Right kidney (tissue), 1 donor: ENCODE measurements at regions not wholly inside any gene's neighbourhood (a gene's known extent, or its start where the extent isn't known, plus 50 kb on each side); places are given as distances from the start of the nearest gene placed in this dataset.
"Not testable (repeated sequence)": the region's sequence is repeated elsewhere in the genome, so short reads cannot be mapped to it uniquely, and the experiment has no call there.

Source experiments
- DNase-seq: peaks from one replicate; pipeline ENCODE4 v3.0.0-alpha.2; 2016

DNA sequence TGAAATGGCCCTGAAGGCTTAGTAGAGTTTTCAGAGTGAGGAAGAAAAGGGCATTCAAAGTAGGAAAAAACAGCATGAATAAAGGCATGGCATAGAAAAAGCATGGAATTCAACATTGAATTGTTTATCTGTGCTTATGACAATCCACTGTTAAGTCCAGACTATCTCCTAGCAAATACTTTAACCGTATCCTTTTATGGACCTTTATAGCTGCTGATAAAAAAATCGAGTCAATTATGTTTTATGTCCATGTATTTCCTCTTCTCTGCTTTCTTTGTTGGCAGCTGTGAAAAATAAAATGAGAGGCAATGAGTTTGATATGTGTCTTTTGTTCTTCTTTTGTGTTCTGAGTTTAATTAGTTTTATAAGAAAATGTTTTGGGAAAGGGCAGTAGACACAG is 70.4 kb downstream of the TDRD15 start:
- no peak for DNase-seq

- DNase-seq: no peak
Measured at GRCh38 chr2:21194858-21195271, 71.1 kb downstream of the TDRD15 start.

DNA sequence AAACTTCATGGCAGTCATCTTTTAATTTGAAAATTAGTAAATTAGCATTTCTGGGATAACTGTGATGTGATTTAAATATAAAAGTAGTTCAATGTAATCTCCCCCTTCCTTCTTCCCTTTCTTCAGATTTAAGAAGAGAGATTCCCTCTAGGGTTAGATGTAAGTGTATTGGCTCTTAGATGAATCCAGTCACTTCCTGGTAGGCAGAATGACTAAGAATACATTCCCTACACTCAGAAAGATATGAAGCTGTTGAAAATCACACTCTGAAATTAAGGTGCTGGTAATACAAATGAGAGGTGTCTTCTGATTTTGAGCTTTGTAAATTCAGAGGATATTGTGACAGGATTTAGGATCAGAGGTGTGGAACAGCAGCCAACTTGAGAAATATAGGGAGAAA is 71.6 kb downstream of the TDRD15 start:
- no peak for DNase-seq

DNA sequence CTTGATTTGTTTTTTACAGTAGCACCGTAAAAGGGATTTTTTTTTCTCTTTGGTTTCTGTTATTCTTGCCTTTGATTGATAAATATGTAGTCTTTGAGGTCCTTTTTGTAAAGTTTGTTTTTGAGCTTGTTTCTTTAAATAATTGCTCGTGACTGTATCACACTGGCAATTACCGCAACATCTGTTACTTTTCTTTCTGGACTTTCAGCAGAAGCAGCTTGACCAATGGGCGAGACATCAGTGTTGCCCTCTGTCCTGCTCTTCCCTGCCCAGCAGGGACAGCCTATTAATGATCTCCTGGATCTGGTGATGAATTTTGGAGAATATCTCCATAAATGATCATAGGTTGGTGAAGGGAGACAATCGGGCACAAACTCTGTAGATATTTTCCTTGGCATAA is 74.9 kb downstream of the TDRD15 start:
- no peak for DNase-seq

DNA sequence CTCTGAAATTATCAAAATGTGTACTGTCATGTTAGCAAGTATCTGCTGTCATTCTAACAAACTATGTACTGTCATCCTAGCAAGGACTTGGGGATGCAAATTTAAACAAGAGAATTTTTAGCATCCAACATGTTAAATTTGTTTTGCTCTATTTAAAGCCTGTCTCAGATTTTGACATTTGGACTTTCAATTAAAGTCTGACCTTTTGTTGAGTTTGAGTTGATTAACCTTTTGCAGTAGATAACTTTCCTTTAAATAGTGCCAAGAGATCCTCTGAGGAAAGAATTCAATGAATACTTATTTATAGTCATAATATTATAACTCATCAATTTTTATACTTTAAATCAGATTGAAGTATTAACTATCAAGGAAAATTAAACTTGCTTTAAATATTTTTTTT is 80.2 kb downstream of the TDRD15 start:
- no peak for DNase-seq

- DNase-seq: not testable (repeated sequence)
Measured at GRCh38 chr2:21214085-21214484, 90.3 kb downstream of the TDRD15 start.

DNA sequence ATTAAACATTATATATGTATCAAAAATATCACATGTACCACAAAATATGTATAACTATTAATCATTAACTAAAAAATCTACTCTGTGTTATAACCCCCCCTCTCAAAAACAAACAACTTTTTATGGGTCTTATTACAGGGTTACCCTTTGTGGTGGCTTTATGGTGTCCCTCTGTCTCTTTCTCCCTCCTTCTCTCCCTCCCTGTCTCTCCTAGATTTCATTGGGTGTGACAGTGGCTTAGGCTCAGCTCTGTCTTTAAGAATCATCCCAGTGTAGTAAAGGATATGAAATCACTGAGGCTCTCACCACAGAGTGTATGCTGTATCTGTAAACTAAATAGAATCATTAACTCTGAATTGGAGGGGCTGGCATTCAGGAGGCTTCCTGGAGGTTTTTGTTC is 93.7 kb downstream of the TDRD15 start:
- no peak for DNase-seq

GRCh38 chr2:21220930-21221329 is 97.2 kb downstream of the TDRD15 start:
- no peak for DNase-seq

- DNase-seq: no peak
Measured at GRCh38 chr2:21223618-21224017, 99.8 kb downstream of the TDRD15 start.

DNA sequence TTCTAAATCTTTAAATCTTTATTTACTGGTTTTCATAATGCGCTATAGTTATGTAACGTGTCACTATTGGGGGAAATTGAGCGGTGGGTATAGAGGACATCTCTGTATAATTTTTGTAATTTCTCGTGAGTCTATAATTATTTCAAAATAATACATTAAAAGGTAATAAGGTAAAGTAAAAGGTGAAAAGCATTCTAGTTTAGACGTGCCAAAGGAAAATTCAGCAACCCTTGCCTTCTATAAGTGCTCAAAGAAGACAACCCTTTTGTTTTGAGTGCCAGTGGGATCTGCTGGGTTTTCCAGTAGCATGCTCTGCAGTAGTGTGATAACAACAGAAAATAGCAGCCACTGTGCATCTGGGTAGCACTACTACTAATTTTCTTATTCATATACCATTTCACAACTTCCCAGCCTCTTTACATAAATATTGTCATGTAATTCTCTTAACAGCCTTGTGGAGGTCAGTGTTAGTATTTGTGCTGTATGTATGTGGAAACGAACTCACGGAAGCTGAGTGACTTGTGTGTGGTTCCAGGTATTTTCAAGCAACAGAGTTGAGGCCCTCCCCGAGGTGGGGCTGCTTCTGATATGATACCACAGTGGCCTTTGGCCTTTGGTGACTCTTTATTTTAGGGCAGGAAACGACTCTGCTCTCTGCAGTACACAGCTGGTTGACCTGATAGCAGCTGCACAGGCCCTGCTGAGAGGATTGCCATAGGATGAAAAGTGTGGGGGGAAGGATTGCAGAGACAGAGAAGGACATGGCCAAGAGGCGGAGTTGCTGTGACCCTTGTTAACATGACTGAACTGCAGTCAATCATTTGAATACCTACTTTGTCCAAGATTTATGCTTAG is 104.5 kb downstream of the TDRD15 start:
- no peak for DNase-seq

DNA sequence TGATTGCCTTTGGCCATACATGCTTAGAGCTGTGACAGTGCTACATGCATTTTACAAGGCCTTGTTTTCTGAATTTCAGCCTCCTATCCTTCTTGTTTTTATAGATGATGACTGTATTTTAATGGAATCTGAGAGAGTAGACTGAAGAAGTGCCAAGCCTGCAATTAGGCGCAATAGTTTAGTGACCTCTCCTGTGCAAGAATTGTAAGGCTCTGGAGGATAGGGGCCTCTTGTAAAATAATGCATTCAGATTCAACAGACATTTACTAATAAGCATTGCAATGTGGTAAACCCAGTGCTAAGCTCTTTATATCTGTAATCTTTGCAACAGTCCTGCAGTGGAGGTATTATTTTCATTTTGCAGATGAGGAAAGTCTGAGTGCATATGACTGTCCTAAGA is 105.5 kb downstream of the TDRD15 start:
- DNase-seq: no peak

DNA sequence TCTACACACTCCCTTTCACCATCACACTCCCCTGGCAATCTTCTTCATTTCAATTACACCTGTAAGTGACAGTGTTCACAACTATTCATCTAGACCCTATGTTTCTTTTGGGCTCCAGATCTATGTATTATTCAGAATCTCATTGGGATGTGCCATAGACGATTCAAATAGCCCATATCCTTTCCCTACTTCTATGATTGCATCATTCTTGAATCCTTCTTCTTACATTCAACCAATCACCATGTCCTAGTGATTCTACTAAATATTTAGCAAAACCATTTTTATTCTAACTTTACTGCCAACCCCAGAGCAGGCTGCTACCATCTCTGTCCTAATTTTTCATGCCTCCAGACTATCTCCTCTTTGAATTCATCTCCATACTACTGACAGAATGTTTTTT is 106.4 kb downstream of the TDRD15 start:
- no peak for DNase-seq

- no peak for DNase-seq
Measured at GRCh38 chr2:21231985-21232384, 108.2 kb downstream of the TDRD15 start.

DNA sequence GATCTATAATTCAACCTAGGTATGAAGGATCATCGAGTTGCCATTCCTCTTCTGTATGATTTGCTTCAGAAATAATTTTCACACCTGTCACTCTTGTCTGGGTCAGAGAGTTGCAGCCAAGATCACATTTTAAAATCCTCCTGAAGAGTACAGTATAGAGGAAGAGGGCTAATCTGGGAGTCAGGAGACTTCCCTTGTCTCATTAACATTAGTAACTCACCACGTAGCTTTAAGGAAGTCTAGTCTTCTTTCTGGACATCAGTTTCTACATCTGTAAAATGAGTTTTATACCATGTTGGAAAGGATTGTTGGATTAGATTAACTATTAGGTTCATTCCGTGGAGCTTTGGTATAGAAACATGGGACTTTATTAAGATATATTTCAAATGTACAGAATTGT is 109.4 kb downstream of the TDRD15 start:
- DNase-seq: no peak

DNA sequence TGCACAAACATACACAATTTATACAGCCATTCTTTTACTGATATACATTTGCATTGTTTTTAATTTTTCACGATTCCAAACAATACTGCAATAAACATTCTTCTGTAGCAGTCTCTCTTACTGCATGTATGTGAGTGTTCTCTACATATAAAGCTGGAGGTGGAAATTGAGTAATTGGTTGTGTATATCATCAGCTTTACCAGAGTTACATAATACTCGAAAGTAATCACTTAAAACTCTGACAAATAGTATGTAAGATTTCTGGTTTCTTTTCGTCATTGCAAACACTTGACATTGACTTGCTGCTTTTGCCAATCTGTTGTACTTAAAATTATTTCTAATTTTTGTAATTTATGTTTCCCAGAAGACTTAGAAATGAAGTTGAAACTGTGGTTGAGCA is 110.2 kb downstream of the TDRD15 start:
- no peak for DNase-seq

DNA sequence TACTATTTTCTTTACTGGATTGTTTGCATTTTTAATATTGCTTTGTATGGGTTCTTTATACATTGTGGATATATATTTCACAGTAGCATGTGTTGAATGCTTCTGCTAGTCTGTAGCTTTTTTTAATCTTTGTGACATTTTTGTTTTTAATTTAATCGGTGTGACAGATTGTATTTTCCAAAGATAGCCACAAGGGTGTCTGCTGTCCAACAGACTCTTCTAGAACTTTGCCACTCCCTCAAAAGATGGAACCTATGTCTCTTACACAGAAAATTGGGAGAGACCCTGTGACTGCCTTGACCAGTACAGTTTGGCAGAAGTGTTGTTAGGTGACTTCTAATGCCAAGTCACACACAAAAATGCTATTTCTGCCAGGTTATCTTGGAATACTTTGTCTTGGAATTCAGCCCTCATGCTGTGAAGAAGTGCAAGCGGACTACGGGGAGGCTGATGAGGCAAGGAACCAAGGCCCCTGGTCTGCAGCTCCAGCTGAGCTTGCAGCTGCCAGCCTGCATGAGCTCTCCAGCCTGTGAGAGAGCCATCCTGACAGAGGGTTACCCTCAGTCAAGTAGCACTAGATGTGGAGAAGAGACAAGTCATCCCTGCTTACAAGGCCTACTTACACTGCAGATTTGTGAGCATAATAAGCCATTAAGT is 110.8 kb downstream of the TDRD15 start:
- no peak for DNase-seq

DNA sequence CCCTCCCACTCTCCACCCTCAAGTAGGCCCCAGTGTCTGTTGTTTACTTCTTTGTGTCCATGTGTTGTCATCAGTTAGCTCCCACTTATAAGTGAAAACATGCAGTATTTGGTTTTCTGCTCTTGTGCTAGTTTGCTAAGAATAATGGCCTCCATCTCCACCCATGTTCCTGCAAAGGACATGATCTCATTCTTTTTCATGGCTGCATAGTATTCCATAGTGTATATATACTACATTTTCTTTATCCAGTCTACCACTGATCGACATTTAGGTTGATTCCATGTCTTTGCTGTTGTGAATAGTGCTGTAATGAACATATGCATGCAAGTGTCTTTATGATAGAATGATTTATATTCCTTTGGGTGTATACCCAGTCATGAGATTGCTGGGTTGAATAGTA is 116.0 kb downstream of the TDRD15 start:
- not testable (repeated sequence) for DNase-seq

- no peak for DNase-seq
Measured at GRCh38 chr2:21244161-21244560, 120.4 kb downstream of the TDRD15 start.

- DNase-seq: no peak
Measured at GRCh38 chr2:21245565-21245964, 121.8 kb downstream of the TDRD15 start.

- DNase-seq: no peak
Measured at GRCh38 chr2:21249367-21249766, 125.6 kb downstream of the TDRD15 start.

DNA sequence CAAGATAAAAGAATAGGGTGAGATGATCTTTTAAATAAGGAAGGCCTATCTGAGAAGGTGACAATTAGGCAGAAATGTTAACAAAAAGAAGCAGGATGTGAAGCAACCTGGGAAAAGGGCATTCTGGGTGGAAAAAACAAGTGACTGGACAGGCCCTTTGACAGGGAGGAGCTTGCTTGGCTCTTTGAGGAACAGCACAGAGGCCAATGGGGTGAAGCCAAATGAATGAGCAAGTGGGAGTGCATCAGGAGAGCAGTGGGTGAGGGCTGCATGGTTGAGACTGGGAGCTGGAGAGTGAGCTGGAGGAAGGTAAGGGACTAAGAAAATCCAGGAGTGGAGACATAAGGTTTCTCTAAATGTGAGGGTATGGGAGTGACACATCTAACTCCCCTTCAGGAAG is 126.9 kb downstream of the TDRD15 start:
- no peak for DNase-seq

- DNase-seq: no peak
Measured at GRCh38 chr2:21251216-21251980, 127.6 kb downstream of the TDRD15 start.

DNA sequence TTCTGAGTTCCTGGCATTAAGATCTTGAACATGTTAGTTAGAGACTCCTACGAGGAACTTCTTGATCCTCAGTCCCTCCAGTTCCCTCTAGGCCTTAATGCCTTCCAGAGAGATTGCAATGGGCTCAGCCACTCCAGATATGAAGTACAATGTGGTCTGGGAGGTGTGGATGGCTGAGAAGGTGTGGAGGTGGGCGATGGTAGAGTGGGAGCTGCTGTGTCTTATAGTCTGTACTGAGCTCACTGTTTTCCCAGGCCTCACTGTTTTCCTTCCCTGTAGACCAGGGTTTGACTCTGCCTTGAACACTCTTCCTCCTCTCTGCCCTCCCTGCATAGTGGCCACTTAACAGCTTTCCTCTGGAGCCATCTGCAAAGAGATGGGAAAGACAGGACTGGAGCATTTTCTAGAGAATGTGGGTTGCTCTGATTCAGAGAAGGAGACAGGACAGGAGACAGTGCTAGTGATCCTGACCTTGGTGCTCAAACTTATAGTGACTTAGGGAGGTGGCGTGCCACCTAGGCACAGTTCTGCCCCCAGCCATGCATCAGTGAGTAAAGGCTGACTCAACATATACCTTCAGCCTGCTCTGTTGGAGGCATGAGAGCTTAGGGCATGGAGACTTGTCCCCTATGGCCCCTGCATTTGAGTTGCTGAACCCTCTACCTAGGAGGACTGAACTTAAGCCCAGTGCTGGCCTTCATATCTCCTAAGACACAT is 129.7 kb downstream of the TDRD15 start:
- no peak for DNase-seq
